DOHH2 (cell line): ENCODE measurements at regions not wholly inside any gene's neighbourhood (a gene's known extent, or its start where the extent isn't known, plus 50 kb on each side); places are given as distances from the start of the nearest gene placed in this dataset.

Experiments used
- CTCF ChIP-seq: fragments of 200-600 bp; sonication (generic); IDR thresholded peaks from one replicate; pipeline ENCODE4 v1.5.1; 2014; ENCODE audit warnings: antibody characterized with exemption, mild to moderate bottlenecking, low read depth, low read length; ENCODE audit not compliant: poor library complexity, severe bottlenecking
- EZH2phosphoT487 ChIP-seq: fragments of 200-600 bp; sonication (generic); IDR thresholded peaks from 2 replicates; pipeline ENCODE4 v1.6.1; 2017; ENCODE audit warnings: borderline replicate concordance, mild to moderate bottlenecking, antibody characterized with exemption, low read length, moderate library complexity, mixed read lengths

GRCh38 chr1:221525749-221526148 lies 216.1 kb downstream of the DUSP10 start:
- no peak for TF ChIP-seq CTCF
- TF ChIP-seq EZH2phosphoT487 = no peak
